HG03565 (cell line): ENCODE measurements at regions not wholly inside any gene's neighbourhood (a gene's known extent, or its start where the extent isn't known, plus 50 kb on each side); places are given as distances from the start of the nearest gene placed in this dataset.

Experiments used
- ATAC-seq: cut with Tn5 transposase; IDR thresholded peaks from one replicate; pipeline ENCODE4 v1.9.1; 2021; ENCODE audit warnings: mild to moderate bottlenecking, moderate library complexity; ENCODE audit not compliant: unreplicated experiment

- ATAC-seq = no peak
These were observed 579.0 kb downstream of the EPHA7 start for GRCh38 chr6:92840246-92840930.

GRCh38 chr6:92828788-92829187 is 590.6 kb downstream of the EPHA7 start:
- no peak for ATAC-seq

DNA sequence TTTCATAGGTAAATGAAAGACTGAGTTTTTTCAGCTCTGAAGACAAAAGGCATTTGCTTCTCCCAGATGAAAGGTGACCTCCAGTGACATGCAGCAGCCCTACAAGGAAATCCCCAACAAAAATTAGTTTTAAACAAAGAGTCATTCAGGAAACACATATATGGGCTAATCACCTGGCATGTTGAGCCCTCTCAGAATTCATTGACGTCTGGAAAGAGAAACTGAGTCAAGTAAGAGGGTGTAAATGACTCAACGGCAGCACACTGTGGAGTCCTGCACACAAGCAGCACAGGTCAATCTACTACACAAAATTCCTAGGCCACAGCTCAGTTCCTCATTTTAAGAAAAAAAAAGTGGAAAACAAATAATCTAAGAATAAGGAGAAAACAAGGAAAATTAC is 592.3 kb downstream of the EPHA7 start:
- no peak for ATAC-seq

- no peak for ATAC-seq
These were observed 592.7 kb downstream of the EPHA7 start for GRCh38 chr6:92826633-92827032.

DNA sequence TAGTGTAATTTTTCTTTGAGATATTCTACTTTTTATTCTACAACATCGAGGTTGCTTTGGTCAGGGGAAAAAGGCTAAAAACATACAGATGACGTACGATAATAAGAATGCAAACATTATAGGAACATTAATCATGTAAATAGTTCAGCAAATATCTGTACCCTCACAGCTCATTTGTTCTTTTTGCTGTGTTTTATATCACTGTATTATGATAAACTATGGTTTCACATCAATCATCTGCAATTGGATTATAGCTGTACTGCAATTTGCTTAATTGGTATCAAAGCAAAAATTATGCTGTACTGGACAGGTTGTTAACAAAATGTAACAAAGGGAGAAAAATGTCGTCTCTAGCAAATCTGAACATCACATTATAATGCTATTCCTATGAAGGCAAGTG is 597.1 kb downstream of the EPHA7 start:
- ATAC-seq = no peak

DNA sequence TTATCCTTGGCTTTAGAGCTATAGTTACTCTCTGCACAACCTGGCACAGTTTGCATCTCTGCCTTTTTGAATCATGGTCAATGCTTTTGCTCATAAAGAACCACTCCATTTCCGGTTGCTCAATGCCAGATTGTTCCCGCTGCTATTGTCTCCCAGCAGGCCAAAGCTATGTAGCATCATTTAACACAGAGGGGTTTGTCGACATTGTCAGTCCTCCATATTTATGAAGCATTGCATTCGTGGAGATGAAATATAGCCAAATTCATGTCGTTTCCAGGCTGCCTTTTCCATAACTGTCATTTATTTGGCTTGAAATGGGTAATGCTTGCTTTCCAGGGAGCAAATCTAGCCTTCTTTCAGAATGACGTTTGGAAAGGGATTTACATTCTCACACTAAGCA is 598.8 kb downstream of the EPHA7 start:
- no peak for ATAC-seq

DNA sequence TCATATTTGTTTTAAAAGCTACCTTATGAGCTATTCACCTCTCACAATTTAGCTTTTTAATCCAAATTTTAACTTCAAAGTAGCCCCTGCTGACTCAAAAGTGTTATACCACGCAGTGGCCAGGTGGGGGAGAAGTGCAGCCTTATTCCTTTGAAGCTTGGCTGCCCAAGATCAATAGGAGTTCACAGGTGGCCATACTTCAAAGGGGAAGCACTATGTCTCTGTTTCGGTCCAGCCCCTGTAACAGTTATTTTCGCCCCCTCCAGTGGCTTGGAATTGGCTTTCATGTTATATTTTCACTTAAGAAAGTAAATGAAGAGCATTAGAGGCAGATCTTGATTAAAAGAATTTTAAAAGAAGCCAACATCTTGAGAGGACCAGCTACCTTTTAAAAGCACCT is 608.4 kb downstream of the EPHA7 start:
- peak; percentile 99 for ATAC-seq

DNA sequence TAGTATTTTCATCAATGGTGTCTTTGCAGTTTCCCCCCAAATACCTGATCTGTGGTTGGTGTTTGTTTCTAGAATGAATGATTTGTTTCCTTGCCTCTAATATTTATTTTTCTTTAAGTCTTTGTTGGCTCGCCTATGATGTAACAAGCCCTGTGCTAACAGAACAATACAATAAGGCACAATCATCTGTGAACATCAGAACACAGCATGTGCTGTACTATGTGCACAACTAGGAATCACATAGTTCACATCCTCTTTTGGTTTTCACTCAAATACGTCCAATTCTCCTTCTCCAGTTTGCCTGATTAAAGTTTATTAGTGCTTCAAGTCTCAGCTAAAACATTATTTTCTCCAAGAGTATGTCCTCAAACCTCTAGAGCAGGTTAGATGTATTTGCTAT is 613.1 kb downstream of the EPHA7 start:
- ATAC-seq = no peak

GRCh38 chr6:92791403-92791802 is 628.0 kb downstream of the EPHA7 start:
- ATAC-seq = no peak

DNA sequence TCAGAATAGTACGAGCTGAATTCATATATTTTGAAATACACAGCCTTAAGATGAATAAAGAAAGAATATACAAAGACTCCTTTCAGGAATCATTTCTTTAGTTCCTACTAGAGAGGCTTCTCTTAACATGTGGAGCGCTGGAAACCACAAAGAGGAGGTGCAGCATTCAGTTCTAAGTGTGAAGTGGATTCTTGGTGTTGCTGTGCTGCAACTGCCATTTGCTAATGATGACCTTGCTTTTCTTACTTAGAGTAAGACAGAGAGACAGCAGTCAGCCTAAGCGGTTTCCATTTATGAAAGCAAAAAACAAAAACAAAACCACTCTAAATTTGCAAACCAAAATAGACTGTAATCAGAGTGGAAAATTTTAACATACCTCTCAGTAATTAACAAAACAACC is 629.0 kb downstream of the EPHA7 start:
- ATAC-seq = no peak

- ATAC-seq = no peak
These were observed 635.1 kb downstream of the EPHA7 start for GRCh38 chr6:92784235-92784634.

GRCh38 chr6:92779746-92780145 is 639.6 kb downstream of the EPHA7 start:
- no peak for ATAC-seq

GRCh38 chr6:92777146-92777740 is 642.1 kb downstream of the EPHA7 start:
- ATAC-seq = peak; percentile 92

- no peak for ATAC-seq
These were observed 648.8 kb downstream of the EPHA7 start for GRCh38 chr6:92770540-92770939.

GRCh38 chr6:92767101-92767500 is 652.3 kb downstream of the EPHA7 start:
- ATAC-seq = no peak

DNA sequence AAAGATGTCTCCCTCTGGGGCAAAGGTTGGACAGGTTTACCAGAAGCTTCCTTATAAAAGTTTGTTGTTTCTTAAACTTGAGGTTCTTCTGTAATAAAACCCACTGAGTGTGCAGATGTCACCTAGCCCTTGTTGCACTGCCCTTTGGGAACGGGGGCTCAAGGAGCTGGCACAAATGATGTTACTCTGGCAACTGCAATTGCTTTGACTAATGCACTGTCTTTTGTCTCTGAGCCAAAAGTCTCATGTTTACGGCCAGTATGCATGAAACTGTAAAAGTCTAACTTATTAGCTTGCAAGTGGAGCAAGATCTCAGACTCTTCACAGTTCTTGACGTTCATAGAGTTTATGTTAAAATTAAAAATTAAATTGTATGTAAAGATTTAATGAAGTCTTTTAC is 655.7 kb downstream of the EPHA7 start:
- no peak for ATAC-seq

DNA sequence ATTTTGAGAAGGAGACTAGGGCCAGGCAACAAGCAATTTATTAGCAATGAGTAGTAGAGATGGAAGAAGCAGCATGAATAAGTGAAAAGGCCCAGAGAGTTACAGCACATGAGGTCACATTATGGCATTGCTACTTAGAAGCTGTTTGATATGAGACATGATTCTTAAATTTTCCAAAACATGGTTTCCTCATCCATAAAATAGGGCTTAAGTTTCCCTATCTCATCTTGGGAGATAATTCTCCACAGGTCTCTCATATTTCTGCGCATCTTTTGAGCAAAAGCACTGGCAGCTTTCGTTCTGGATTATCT is 656.1 kb downstream of the EPHA7 start:
- no peak for ATAC-seq

GRCh38 chr6:92762443-92763273 is 656.7 kb downstream of the EPHA7 start:
- no peak for ATAC-seq

GRCh38 chr6:92759178-92759577 is 660.2 kb downstream of the EPHA7 start:
- no peak for ATAC-seq

DNA sequence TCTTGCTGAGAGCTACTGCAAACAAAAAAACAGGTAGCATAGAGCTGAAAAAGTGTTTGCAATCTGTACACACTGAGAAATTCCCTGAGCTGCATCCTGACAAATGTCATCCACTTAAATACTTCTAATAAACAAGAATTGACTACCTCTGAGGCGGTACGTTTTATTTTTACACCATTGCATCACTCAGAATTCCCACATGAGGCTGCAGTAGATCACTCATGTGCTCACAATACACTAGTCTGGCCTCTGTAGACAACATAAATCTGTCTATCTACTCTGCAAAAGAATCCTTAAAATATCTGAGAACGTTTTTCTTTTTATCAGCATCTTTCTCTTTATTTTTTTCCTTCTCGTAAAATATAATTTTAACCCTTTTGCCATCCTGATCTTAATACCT is 661.4 kb downstream of the EPHA7 start:
- ATAC-seq = no peak

GRCh38 chr6:92756912-92757311 is 662.4 kb downstream of the EPHA7 start:
- no peak for ATAC-seq

DNA sequence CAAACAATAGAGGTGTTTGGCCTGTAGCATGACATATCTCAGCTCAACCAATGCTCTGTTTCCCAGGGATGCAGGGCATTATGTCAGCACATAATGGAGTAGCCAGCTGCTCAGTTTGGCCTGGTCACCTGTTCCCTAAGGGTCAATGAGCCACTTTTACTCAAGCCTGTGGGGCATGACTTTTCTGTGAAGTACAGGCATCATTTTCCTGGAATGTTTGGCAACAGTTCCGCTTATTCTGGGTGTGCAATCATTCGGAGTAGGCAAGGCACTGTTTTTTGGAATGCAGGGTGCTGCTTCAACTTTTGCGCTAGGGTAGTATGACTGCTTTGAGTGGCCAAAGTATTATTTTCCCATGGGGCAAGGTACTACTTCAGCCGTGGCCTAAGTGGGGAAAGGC is 665.4 kb downstream of the EPHA7 start:
- ATAC-seq = no peak
